Peyer's patch (tissue), 4 donors: ENCODE measurements at regions not wholly inside any gene's neighbourhood (a gene's known extent, or its start where the extent isn't known, plus 50 kb on each side); places are given as distances from the start of the nearest gene placed in this dataset.

ENCODE experiments used
- POLR2A ChIP-seq, 2 donors: fragments of 450-650 bp; IDR thresholded peaks; one replicate each; pipeline ENCODE4 v1.5.1; 2017; ENCODE audit warnings: antibody characterized with exemption in 2 of 2, mild to moderate bottlenecking in 2 of 2, moderate library complexity in 2 of 2
- TF ChIP-seq, protein P1 (sequence below), 6 experiments: fragments of 450-650 bp in 4 of 6; fragments of 200-600 bp in 2 of 6; sonication (generic) in 1 of 6; IDR thresholded peaks; one replicate each; pipeline ENCODE4 v1.5.1; 2017 to 2019; ENCODE audit warnings: antibody characterized with exemption in 6 of 6, mild to moderate bottlenecking in 3 of 6, moderate library complexity in 1 of 6

DNA sequence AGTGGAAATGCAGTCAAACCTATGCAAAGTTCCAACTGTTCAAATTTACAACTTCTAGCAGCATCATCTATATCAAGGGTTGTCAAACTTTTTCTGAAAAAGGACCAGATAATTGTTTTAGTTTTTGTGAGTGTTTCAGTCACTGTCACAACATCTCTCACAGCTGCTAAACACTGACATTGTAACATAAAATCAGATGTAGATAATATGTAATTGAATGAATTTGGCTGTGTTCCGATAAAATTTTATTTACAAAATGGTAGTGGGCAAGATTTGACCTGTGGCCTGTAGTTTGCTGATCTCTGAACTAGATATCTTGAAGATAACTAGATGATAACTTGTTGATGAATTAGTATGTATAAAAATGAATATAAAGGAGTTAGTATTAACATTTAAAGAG, 1679.1 kb upstream of the PCDH20 start:
- TF ChIP-seq POLR2A (IDR thresholded peaks at IDR 0.05), result no peak
- TF ChIP-seq, protein P1, sequence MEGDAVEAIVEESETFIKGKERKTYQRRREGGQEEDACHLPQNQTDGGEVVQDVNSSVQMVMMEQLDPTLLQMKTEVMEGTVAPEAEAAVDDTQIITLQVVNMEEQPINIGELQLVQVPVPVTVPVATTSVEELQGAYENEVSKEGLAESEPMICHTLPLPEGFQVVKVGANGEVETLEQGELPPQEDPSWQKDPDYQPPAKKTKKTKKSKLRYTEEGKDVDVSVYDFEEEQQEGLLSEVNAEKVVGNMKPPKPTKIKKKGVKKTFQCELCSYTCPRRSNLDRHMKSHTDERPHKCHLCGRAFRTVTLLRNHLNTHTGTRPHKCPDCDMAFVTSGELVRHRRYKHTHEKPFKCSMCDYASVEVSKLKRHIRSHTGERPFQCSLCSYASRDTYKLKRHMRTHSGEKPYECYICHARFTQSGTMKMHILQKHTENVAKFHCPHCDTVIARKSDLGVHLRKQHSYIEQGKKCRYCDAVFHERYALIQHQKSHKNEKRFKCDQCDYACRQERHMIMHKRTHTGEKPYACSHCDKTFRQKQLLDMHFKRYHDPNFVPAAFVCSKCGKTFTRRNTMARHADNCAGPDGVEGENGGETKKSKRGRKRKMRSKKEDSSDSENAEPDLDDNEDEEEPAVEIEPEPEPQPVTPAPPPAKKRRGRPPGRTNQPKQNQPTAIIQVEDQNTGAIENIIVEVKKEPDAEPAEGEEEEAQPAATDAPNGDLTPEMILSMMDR (IDR thresholded peaks at IDR 0.05), result no peak
